GM19324 (cell line): ENCODE measurements at regions not wholly inside any gene's neighbourhood (a gene's known extent, or its start where the extent isn't known, plus 50 kb on each side); places are given as distances from the start of the nearest gene placed in this dataset.
"Not testable (repeated sequence)": the region's sequence is repeated elsewhere in the genome, so short reads cannot be mapped to it uniquely, and the experiment has no call there.

ENCODE experiments used
- ATAC-seq: cut with Tn5 transposase; IDR thresholded peaks from one replicate; pipeline ENCODE4 v1.9.1; 2021; ENCODE audit warnings: mild to moderate bottlenecking, moderate library complexity; ENCODE audit not compliant: unreplicated experiment, low FRiP score

DNA sequence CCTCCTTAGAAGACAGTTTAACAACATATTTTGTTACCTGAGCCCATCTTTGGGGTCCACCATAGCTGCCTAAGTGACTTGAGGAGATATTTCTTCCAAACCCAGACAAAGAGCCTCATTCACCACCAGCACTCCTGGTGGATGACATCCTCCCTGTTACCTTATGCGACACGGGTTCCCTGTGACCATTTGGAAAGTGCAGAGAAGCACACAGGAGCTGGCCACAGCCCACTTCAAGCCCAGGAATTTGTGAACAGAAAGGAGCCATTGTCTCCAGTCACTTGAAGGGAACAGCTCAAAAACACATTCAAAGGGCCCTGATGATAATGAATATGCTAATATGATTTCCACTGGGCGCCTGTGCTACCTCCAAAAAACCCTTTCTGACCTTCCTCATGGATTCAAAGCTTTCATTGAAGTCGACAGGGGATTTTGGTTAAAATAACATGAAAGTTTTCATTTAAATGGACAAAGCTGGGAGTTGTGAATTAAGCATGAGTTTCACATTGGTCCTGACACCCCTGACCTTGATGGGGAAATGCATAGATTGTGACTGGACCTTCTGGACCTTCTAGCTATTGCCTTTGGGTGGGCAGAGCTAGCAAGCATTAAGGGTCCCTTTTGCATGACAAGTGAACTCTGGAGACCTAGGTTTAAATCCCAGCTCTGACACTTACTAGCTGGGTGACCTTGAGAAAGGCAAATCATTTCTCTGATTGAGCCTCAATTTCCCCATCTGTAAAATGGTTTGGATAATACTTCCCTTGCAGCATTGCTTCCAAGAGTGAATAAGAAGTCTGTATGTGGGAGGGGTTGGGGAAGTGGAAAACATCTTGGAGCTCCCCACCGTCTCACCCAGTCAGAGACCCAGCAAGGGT, 83.3 kb upstream of the SIRPA start:
- ATAC-seq: no peak

DNA sequence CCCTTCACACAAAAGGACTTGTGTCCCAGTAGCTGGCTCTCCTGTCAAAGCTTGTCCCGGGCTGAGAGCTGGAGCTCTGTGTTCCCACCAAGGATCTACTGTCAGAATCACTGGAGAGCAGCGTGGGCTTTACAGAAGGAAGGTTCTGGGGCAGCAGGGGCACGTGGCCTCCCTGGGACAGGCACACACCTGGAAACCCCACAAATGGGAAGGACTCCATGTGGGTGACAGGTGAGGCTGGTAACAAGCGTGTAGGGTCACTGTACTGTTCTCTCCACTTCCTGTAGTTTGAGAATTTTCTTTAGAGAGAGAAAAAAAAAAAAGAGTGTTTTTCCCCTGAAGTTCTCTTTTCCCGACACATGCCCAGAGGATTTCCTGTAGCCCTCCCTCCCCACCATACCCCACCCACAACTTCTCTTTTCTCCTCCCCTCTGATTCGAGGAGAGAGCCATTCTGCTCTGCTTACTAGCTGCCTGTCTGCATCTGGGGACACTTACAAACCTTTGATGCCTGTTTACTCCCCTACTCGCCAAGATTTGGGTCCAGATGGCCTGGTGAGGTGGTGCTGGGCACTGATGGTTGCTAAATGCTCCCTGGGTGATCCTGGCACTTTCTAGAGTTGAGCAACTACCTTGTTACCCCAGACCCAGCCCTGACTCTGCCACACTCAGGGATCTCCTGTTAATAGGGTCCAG, 84.1 kb upstream of the SIRPA start:
- ATAC-seq: no peak

DNA sequence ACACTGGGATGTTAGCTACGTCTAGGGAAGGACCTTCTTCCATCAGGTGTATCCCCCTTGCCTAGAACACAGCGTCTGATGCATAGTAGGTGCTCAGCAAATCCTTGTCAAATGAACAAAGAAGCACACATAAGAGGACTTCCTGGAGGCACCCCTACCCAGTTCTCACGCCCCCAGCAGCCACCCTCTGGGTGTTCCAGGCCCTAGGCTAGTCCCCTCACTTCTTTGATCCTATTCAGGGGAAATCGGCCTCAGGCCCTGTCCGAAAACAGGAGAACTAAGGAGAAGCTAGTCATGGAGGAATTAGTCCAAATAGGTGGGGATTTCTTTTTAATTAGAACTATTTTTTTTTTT, 84.7 kb upstream of the SIRPA start:
- no peak for ATAC-seq

DNA sequence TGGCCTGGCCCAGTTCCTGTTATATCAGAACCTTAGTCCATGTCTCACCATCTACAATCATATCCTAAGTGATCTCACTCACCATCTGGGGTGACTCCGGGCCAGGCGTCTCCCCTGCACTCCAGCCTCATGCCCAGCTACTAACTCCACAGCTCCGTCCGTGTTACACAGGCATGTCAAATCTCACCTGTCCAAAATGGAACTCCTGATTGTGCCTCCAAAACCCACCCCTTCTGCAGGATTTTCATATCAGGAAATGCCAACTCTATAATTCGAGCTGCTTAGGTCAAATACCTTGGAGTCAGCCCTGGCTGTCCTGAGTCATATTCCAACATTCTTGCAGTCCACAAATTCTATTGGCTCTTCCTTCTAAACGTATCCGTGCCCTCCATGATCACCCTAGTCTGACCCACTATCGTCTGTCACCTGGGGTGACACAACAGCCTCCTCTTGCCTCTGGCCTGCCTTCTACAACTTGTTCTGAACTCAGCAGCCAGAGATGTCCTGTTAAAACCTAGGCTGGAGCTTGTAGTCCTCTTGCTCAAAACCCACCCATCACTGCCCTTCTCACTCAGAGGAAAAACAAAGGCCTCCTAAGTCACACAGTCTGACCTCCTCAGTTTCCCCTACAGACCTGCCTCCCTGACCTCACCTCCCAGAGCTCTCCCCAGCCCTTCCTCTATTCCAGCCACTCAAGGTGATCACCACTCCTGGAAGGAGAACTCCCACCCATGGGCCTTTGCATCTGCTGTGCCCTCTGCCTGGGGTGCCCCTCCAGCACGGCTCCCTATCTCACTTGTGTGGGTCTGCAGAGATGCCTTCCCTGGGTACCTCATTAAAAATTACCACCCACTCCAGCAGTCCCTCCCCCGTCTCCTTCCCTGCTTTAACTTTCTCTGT, 85.3 kb upstream of the SIRPA start:
- no peak for ATAC-seq

DNA sequence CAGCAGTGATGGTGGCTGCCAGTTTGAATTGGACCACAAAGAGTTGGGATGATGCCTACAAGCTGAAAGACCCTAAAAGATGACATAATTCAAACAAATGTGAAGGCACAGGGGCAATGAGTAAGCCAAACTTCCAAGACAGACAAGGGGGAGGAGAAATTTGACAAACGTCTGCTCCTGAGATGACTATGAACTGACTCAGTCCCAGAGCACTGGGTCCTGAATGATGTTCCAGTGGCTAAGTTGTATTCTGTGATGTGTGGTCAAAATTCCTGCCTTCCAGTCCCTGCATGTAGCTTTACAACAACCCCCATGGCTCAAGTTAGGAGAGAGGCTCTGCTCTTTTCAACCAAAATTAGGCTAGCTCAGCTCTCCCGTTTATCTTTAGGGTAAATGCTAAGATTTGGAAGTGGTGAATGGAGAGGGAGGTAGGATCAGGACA, 86.1 kb upstream of the SIRPA start:
- no peak for ATAC-seq

DNA sequence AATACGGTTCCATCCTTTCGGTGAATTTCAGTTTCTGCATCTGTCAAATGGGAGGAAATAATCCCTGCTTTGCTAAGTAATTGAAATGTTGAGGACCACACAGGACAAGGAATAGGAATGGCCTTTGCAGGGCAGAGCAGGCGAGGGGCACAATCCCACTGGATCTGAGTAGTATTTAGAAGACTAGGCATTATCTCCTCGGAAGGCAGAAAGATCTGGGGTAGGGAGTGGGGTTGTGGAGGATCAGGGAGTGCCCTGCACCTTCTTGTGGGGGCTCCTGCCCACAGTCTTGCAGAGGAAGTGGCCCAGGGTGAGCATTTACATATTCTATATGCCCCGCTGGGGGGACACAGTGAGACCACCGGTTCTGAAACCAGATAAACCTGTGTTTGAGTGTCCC, 87.1 kb upstream of the SIRPA start:
- ATAC-seq: no peak

DNA sequence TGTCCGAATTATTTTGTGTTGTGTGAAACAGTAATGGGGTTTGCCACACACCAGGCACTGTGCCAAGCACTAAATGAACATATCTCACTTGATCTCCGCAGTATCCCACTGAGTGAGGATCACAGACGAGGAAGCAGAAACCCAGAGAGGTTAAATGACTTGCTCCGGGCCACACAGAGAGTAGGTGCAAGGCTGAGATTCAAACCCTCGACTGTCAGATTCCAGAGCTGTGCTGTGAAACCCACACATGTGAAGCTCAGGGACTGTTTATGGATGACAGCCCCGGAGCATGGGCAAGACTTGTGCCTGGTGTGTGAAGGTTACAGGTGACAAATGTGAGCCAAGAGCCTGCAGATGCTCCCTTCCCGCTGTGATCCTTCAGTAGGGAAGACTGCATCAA, 87.8 kb upstream of the SIRPA start:
- no peak for ATAC-seq

DNA sequence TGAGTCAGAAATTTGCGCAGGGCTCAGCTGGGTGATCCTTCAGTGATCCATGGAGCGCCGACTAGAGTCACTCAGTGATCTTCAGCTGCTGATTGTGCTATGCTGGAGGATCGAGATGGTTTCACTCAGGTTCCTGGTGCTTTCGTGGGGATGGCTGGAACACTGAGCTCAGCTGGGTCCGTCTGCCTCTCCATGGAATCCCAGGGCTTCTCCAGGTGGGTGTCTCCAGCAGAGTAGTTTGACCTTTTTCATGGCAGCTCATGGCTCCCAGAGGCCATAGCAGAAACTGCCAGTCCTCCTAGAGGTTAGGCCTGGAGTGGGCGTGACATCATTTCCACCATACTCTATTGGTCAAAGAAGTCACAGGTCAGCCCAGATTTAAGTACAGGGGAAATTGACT, 88.8 kb upstream of the SIRPA start:
- no peak for ATAC-seq

DNA sequence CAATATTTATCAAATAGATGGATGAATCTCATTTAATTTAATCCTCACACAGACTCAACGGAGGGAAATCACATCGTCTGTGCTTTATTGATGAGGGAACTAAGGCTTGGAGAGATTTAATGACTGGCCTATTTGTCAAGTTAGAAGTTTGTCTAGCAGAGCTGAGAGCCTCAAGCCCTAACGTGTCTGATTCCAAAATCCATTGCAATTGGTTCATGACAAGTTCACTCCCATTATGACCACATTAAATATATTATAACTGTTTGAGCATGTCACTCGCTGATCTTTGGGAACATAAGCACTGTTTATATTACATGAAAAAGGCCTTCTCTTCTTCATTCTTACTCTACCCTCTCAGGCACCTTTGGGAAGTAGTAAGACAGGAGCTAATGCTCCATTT, 89.4 kb upstream of the SIRPA start:
- no peak for ATAC-seq

DNA sequence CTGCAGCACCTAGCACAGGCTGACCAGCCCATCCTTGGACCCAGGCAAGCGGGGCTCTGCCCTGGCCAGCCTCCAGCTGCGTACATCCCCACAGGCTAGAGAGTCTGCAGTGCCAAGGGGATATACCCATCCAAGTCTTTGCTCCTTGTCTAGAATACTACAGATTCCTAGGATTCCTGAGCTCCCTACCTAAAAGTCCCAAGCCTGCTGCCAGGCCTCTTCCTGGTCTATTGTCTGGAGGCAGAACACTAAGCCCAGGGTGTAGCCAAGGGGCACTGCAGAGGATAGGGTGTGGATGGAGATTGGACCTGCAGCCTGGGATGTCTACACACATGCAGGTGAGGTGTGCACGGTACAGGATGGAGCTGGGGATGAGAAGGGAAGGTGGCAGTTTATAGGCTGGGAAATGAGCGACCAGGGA, 90.0 kb upstream of the SIRPA start:
- no peak for ATAC-seq

DNA sequence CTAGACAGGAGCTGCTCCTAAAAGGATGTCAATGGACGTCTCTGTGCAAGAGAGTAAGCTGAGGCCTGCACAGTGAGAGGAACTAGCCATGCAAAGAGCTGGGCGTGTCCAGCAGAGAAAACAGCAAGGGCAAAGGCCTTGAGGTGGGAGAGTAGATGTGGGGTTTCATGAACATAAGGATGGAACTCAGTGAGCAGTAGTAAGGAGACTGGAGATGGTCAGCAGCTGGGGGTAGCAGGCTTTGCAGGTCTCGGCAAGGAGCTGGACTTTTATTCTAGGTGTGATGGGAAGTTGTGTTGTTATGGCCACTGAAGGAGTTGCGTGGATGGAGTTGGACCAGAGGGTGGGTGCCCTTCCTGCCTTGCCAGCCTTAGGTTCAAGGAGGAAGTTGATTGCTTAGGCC, 90.7 kb upstream of the SIRPA start:
- ATAC-seq: no peak

DNA sequence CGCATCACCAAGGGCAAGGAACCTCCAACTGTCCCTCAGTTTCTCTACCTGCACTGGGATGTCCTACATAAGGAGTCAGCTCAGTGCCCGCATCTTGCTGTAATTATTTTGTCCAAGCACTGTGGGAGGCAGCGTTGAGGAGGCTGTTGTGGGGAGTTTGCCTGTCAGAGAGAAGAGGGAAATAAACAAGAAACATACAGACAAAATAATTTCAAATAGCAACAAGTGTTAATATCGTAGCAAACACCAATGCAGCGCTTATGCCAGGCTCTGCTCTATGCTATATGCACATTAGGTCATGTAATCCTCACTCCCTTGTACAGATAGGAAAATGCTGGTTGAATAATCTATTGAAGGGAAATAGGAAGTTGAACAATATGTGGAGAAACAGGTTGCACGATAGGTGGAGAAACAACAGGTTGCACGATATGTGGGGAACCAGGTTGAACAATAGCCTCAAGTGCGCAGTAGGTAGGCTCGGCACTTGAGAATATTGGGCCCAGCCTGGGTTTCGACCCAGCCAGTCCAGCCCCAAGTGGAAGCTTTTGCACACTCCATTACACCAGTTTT, 91.2 kb upstream of the SIRPA start:
- no peak for ATAC-seq

DNA sequence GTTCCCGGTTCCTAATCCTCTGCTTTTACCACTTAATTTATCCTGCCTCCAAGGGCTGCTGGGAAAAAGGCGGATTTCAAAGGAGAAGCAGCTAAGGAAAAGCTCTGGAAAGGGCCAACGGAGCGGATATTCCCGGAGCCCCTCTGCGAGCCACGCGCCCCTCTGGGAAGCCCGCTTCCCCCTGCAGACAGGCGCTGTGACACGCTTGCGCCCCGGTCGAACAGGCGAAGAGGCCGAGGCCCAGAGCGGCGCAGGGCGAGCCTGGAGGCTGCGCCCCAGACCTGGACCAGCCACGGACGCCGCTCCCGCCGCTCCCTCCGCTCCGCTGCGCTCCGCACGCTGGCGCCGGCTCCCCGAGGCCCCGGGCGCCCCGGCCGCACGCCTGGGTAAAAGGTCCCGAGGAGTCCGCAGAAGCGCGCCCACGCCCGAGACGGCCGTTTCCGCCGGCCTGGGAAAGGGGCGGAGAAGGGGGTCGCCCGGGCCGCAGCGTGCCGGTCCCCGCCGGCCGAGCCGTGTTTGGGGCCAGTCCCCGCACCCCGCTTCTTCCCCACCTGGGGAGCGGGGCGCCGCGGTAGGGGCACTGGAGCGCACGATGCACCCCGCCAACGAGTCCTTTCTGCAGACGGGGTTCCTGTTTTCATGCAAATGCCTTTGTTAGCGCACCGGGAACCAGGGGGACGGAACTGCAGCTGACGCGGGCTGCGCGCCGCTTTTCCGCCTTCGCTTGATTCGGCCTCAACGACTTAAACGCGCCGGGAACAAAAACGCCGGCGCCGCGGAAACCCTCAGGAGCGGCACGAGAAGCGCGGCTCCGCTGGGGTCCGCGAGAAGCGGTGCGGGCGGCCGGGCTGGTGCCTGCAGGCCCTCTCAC, 91.9 kb upstream of the SIRPA start:
- peak; percentile 36 for ATAC-seq

DNA sequence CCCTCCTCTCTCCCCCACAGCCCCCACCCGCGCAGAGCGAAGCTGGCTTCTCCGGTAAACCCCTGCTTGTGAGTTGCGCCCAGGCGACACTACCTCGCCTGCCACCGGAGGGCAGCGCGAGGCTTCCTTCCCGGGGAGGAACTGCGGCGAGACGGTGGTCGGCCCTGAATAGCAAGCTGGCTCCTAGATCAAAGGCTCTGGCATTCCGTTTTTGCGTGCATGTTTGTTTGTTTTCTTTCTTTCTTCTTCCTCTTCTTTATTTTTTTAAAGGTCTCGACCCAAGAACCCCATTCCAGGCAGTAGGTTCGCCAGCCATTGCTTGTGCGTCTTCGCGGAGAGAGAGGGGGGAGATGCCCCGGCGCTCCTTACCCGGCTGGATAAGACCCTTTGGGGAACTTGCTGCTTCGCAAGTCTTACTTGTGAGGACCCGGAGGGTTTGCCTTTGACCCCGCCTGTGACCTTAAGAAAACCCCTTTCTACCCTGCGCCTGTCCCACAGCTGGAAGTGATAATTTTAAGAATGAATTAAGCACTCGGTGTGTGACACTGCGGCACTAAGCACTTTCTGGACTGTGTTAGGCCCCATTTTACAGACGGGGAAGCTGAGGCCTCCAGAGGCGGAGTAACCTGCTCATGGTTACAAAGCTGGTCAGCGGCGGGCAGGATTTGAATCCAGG, 92.7 kb upstream of the SIRPA start:
- no peak for ATAC-seq

DNA sequence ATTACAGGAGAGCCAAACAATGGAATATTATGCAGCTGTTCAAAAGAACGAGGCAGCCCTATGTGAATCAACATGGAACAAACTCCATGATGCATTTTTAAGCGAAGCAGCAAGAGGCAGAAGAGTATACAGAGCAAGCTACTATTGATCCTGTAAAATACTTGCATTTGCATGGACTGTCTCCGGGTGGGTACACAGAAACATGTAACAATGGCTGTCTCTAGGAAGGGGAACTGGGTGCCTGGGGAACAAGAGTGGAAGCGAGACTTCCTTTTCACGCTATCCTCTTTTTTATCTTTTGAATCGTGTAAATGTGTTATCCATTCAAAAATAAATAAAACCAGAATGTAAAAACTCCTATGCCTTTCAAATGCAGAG, 93.3 kb upstream of the SIRPA start:
- no peak for ATAC-seq

DNA sequence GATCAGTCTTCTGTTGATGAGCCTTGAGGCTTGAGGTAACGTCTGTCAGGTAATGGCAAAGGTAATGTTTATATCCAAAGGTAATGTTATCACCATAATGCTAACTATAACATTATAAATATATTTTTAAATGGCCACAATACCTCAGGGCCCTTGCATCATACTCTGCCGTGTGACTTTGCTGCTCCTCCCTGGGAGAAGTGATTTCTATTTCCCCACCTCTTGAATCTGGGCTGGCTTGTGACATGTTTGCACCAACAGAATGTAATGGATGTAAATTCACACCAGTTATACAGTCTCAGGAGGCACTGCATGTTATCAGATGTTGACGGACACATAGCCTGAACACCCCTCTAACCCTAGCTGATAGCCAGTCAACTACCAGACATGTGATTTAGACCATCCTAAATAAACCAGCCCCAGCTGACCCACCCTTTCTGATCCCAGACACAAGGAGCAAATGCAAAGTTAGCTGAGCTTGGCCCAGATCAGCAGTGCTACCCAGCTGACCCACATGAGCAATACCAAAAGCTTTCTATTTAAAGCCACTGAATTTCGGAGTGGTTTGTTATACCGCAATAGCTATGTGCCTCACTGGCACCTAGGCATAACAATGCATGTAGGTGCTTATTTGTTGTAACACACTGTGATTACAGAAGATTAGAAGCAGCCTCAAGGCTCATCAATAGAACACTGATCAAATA, 93.8 kb upstream of the SIRPA start:
- ATAC-seq: no peak

DNA sequence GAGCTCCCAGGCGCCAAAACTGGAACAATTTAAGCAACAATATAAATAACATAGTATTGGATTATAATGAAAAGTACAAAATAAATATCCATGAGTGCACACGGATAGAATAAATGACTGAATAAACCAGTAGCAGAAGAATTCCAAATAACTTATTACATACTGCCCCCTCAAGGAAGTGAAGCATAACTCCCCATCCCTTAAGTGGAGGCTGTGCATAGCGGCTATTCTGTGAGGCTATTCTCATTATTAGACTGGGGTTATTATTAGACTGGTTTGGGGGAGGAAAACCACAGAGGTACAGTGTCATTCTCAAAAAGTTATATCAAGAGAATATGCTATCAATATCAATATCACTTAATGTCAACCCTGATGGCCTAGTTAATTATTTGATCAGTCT, 94.4 kb upstream of the SIRPA start:
- ATAC-seq: no peak

DNA sequence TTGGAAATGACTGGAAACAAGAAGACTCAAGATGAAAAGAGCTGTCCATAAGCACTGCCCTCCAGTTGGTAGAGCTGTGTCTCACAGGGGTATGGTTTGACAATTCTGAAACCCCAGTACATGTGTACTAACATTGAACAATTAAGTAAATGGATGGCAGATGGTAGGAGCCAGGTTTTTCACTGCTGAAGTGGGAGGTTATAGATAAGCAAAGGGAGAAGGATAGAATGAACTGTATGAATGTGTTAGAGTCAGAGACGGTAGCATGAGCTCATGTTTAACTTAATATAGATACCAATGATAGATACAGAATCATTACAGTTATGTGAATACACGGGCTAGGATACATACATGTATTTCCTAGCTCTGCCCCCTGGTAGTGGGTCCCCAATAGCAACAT, 95.0 kb upstream of the SIRPA start:
- ATAC-seq: no peak

DNA sequence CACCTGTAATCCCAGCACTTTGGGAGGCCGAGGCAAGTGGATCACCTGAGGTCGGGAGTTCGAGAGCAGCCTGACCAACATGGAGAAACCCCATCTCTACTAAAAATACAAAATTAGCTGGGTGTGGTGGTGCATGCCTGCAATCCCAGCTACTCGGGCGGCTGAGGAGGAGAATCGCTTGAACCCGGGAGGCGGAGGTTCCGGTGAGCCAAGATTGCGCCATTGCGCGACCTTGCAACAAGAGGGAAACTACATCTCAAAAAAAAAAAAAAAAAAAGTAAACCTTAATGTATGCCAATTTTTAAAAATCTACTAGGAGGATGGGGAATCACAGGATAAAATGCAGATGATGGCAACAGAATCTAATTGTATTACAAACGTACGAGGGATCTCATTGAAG, 95.5 kb upstream of the SIRPA start:
- ATAC-seq: not testable (repeated sequence)
